CD14-positive monocyte (primary cell): ENCODE measurements at regions not wholly inside any gene's neighbourhood (a gene's known extent, or its start where the extent isn't known, plus 50 kb on each side); places are given as distances from the start of the nearest gene placed in this dataset.

Source experiments
- DNase-seq, 3 donors: peaks; one replicate each; pipeline ENCODE4 v3.0.0-alpha.2; 2011 to 2022
- H2AFZ ChIP-seq: 2 replicates; pipeline ENCODE4 v1.6.0; 2012; ENCODE audit warnings: mild to moderate bottlenecking, low read depth, low read length, inconsistent platforms; ENCODE audit not compliant: insufficient read depth, poor library complexity, severe bottlenecking
- H3K27ac ChIP-seq, 2 donors: 1 replicate in 1 of 2; 2 replicates in 1 of 2; pipeline ENCODE4 v1.5.1; 2012 to 2013; ENCODE audit warnings: low read length in 2 of 2, control low read depth in 1 of 2, inconsistent platforms in 1 of 2, low read depth in 1 of 2, mild to moderate bottlenecking in 1 of 2
- H3K27me3 ChIP-seq, 2 donors: one replicate each; pipeline versions ENCODE4 v1.6.0 to v1.6.1; 2011 to 2013; ENCODE audit warnings: low read length in 2 of 2; ENCODE audit not compliant: control insufficient read depth in 2 of 2, insufficient read depth in 2 of 2
- H3K36me3 ChIP-seq, 2 donors: replicated peaks in 1 of 2; 1 replicate in 1 of 2; 2 replicates in 1 of 2; pipeline versions ENCODE4 v1.5.1 to v1.6.1; 2012 to 2013; ENCODE audit warnings: low read length in 2 of 2, control low read depth in 1 of 2, inconsistent platforms in 1 of 2, mild to moderate bottlenecking in 1 of 2; ENCODE audit not compliant: insufficient read depth in 2 of 2, control insufficient read depth in 1 of 2
- H3K4me1 ChIP-seq, 2 donors: 1 replicate in 1 of 2; 2 replicates in 1 of 2; pipeline versions ENCODE4 v1.5.1 to v1.6.1; 2012 to 2013; ENCODE audit warnings: low read length in 2 of 2, control low read depth in 1 of 2, inconsistent platforms in 1 of 2, mild to moderate bottlenecking in 1 of 2, moderate library complexity in 1 of 2; ENCODE audit not compliant: insufficient read depth in 2 of 2, control insufficient read depth in 1 of 2
- H3K4me2 ChIP-seq: replicated peaks from 2 replicates; pipeline ENCODE3; 2012; ENCODE audit warnings: low read length, moderate library complexity, mild to moderate bottlenecking; ENCODE audit not compliant: poor library complexity, severe bottlenecking; ENCODE audit errors: extremely low read depth
- H3K4me3 ChIP-seq, 3 experiments: fragments of 200-600 bp in 1 of 3; sonication (generic) in 1 of 3; replicated peaks in 1 of 3; 1 replicate in 2 of 3; 2 replicates in 1 of 3; pipeline ENCODE4 v1.5.1; 2011 to 2013; ENCODE audit warnings: low read length in 3 of 3, mild to moderate bottlenecking in 3 of 3, control low read depth in 2 of 3, low read depth in 2 of 3, inconsistent platforms in 1 of 3, moderate library complexity in 1 of 3
- H3K79me2 ChIP-seq: 2 replicates; pipeline ENCODE4 v1.6.0; 2012; ENCODE audit warnings: mild to moderate bottlenecking, control low read depth, inconsistent platforms, low read length, moderate library complexity; ENCODE audit not compliant: insufficient read depth
- H3K9ac ChIP-seq: 2 replicates; pipeline ENCODE4 v1.6.0; 2017; ENCODE audit warnings: low read length, mild to moderate bottlenecking; ENCODE audit not compliant: insufficient read depth, poor library complexity, severe bottlenecking
- H3K9me3 ChIP-seq, 2 donors: replicated peaks in 1 of 2; 1 replicate in 1 of 2; 2 replicates in 1 of 2; pipeline versions ENCODE4 v1.5.1 to v1.6.1; 2012 to 2013; ENCODE audit warnings: low read length in 2 of 2, control low read depth in 1 of 2; ENCODE audit not compliant: control insufficient read depth in 1 of 2, insufficient read depth in 1 of 2
- H4K20me1 ChIP-seq: 2 replicates; pipeline ENCODE4 v1.6.0; 2012; ENCODE audit warnings: mild to moderate bottlenecking, low read length, control low read depth, moderate library complexity; ENCODE audit not compliant: insufficient read depth
- H3K27ac Mint-ChIP-seq, 7 donors: one replicate each; pipeline ENCODE4 v1.8.0; 2020; ENCODE audit warnings: mild to moderate bottlenecking in 7 of 7, mixed read lengths in 7 of 7, moderate library complexity in 6 of 7, inconsistent platforms in 2 of 7
- H3K27me3 Mint-ChIP-seq, 3 donors: one replicate each; pipeline ENCODE4 v1.8.0; 2021 to 2022; ENCODE audit warnings: low read depth in 3 of 3, mild to moderate bottlenecking in 3 of 3, mixed read lengths in 3 of 3, moderate library complexity in 3 of 3, inconsistent platforms in 1 of 3
- H3K36me3 Mint-ChIP-seq, 2 donors: one replicate each; pipeline ENCODE4 v1.8.0; 2020; ENCODE audit warnings: mixed read lengths in 2 of 2, inconsistent platforms in 1 of 2, mild to moderate bottlenecking in 1 of 2
- H3K4me1 Mint-ChIP-seq: one replicate; pipeline ENCODE4 v1.8.0; 2020; ENCODE audit warnings: mild to moderate bottlenecking, mixed read lengths
- H3K4me3 Mint-ChIP-seq, 2 donors: one replicate each; pipeline ENCODE4 v1.8.0; 2020; ENCODE audit warnings: mild to moderate bottlenecking in 2 of 2, mixed read lengths in 2 of 2, moderate library complexity in 1 of 2
- H3K9me3 Mint-ChIP-seq, 7 donors: one replicate each; pipeline ENCODE4 v1.8.0; 2020 to 2022; ENCODE audit warnings: mixed read lengths in 7 of 7, mild to moderate bottlenecking in 6 of 7, moderate library complexity in 6 of 7, inconsistent platforms in 2 of 7
- WGBS: methylation state at CpG from one replicate; pipeline ENCODE4 v1.1.5; 2013; ENCODE audit warnings: missing lambda C conversion rate; ENCODE audit not compliant: insufficient coverage; 5-methylcytosine and 5-hydroxymethylcytosine counted together
- intact Hi-C, 2 donors: fragments of 100-400 bp; cut with micrococcal nuclease; formaldehyde crosslinking; loops; one replicate each; pipeline versions ENCODE4 v1.15.0 to v1.15.1; 2023
- TF ChIP-seq, protein P1 (sequence below): fragments of 200-600 bp; IDR thresholded peaks from one replicate; pipeline ENCODE4 v1.8.0; 2022; ENCODE audit warnings: antibody characterized with exemption, mild to moderate bottlenecking

DNA sequence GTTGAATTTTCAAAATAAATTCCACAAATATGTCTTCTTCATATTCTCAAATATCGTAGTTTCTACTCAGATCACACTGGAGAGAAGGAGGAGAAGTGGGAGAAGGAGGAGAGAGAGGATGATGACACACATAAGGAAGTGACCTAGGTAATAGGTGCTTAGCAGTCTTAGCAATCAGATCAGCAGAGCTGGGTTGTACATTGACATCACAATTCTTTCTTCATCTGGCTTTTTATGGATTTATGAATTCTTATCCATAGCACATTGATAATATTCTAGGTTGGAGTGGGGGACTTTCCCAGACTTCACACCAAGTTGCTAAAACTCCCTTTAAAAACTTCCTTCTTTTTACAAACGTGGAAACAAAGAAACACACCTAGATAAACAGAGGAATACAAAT, 86.9 kb downstream of the FGF9 start:
- no peaks in the 10 kb centered on the region for H3K4me1 ChIP-seq
- no peak overlapping the region for H3K9ac ChIP-seq
- no peak for DNase-seq
- H3K27ac ChIP-seq, result no peak overlapping the region
- no peak overlapping the region for H3K4me3 ChIP-seq
- no peaks in the 10 kb centered on the region for H4K20me1 ChIP-seq
- no peaks in the 10 kb centered on the region for H3K79me2 ChIP-seq
- no peaks in the 10 kb centered on the region for H3K27me3 ChIP-seq
- H3K4me2 ChIP-seq, result no peak overlapping the region
- no peaks in the 10 kb centered on the region for H3K36me3 ChIP-seq
- no peak overlapping the region for H3K4me3 Mint-ChIP-seq
- H3K9me3 ChIP-seq, result no peaks in the 10 kb centered on the region
- no peak overlapping the region for H3K27ac Mint-ChIP-seq
- H3K36me3 Mint-ChIP-seq, result no peaks in the 10 kb centered on the region
- no CpG with 5 or more reads among the region's 2 CpGs for WGBS
- H2AFZ ChIP-seq, result no peak overlapping the region
- TF ChIP-seq, protein P1, sequence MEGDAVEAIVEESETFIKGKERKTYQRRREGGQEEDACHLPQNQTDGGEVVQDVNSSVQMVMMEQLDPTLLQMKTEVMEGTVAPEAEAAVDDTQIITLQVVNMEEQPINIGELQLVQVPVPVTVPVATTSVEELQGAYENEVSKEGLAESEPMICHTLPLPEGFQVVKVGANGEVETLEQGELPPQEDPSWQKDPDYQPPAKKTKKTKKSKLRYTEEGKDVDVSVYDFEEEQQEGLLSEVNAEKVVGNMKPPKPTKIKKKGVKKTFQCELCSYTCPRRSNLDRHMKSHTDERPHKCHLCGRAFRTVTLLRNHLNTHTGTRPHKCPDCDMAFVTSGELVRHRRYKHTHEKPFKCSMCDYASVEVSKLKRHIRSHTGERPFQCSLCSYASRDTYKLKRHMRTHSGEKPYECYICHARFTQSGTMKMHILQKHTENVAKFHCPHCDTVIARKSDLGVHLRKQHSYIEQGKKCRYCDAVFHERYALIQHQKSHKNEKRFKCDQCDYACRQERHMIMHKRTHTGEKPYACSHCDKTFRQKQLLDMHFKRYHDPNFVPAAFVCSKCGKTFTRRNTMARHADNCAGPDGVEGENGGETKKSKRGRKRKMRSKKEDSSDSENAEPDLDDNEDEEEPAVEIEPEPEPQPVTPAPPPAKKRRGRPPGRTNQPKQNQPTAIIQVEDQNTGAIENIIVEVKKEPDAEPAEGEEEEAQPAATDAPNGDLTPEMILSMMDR, result no peak
- peaks cover 3 to 4% (median 4%) of the 10 kb centered on the region in 3 donors for H3K27me3 Mint-ChIP-seq
- intact Hi-C loops, result no loop called here
- H3K4me1 Mint-ChIP-seq, result no peaks in the 10 kb centered on the region
- peaks cover 0 to 9% (median 0%) of the 10 kb centered on the region in 7 donors for H3K9me3 Mint-ChIP-seq

DNA sequence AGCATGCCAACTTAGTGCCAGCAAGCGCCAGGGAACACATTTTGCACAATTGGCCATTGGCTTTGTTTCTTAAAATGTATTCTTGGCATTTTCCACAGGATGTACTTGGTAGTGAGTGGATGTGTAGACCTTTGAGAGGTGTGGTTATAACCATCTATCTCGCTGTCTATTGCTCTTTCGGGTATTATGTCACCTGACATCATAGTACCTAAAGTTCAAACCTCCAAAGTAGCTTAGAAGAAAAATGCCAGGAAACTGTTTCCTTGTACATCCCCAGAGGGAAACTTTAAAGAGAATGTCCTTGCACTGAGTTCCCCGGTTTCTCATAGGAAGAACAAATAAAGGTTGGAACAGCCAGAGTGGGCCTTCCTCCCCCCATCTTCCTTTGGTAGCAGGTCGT, 87.6 kb downstream of the FGF9 start:
- Histone ChIP-seq H3K4me3 (no peak overlapping the region), H3K79me2 (no peaks in the 10 kb centered on the region), H3K36me3 (no peaks in the 10 kb centered on the region), H4K20me1 (no peaks in the 10 kb centered on the region), H3K9ac (no peak overlapping the region), H3K4me2 (no peak overlapping the region), H3K27me3 (no peaks in the 10 kb centered on the region), H3K9me3 (no peaks in the 10 kb centered on the region), H3K4me1 (no peaks in the 10 kb centered on the region), H2AFZ (no peak overlapping the region), H3K27ac (no peak overlapping the region)
- peaks cover 3 to 4% (median 4%) of the 10 kb centered on the region in 3 donors for H3K27me3 Mint-ChIP-seq
- no peak overlapping the region for H3K4me3 Mint-ChIP-seq
- no peak overlapping the region for H3K27ac Mint-ChIP-seq
- intact Hi-C loops, result no loop called here
- no peak for DNase-seq
- WGBS, result 87% methylated on average over 3 of the region's 5 CpGs
- H3K4me1 Mint-ChIP-seq, result no peaks in the 10 kb centered on the region
- peaks cover 0 to 9% (median 0%) of the 10 kb centered on the region in 7 donors for H3K9me3 Mint-ChIP-seq
- TF ChIP-seq, protein P1, result no peak
- no peaks in the 10 kb centered on the region for H3K36me3 Mint-ChIP-seq
